GM12878 (cell line): ENCODE measurements at regions not wholly inside any gene's neighbourhood (a gene's known extent, or its start where the extent isn't known, plus 50 kb on each side); places are given as distances from the start of the nearest gene placed in this dataset.

ENCODE experiments used
- ATAC-seq: fragments of 200-7000 bp; cut with Tn5 transposase; 3 replicates; pipeline ENCODE4 v1.9.1; 2020; ENCODE audit warnings: mild to moderate bottlenecking, moderate library complexity
- BruUV-seq: library from RNA; stranded (reverse); fragments of 400-500 nt; replicated peaks from 2 replicates; lab custom pipeline; 2021; lab: Mats Ljungman, UMichigan
- CTCF ChIA-PET: fragments of 300-600 bp; sonication (Branson Sonifier 250); formaldehyde crosslinking; extraction: SDS; loops from one replicate; lab custom pipeline; 2021; ENCODE audit warnings: inconsistent platforms; lab: Yijun Ruan, JAX
- POLR2A ChIA-PET: fragments of 350-600 bp; formaldehyde crosslinking; extraction: SDS; loops from one replicate; lab custom pipeline; 2021; ENCODE audit warnings: inconsistent platforms; lab: Charles Lee
- RAD21 ChIA-PET: fragments of 300-600 bp; sonication (Branson Sonifier 250); formaldehyde crosslinking; loops from one replicate; lab custom pipeline; 2023; ENCODE audit warnings: antibody characterized with exemption; ENCODE audit not compliant: unreplicated experiment; lab: Charles Lee
- SMC1A ChIA-PET: fragments of 300-600 bp; sonication (Branson Sonifier 250); formaldehyde crosslinking; loops from one replicate; lab custom pipeline; 2023; ENCODE audit not compliant: unreplicated experiment, uncharacterized antibody; lab: Charles Lee
- DNase-seq: peaks from one replicate; pipeline ENCODE4 v3.0.0-alpha.2; 2011; ENCODE audit warnings: low read depth, low spot score
- FAIRE-seq: peaks from 3 replicates; lab custom pipeline; 2011; peaks lifted over from hg19 to GRCh38; lab: Jason Lieb, UNC
- H2AFZ ChIP-seq: 2 replicates; pipeline ENCODE4 v1.6.0; 2011; ENCODE audit warnings: low read depth, low read length, control low read depth; ENCODE audit not compliant: control insufficient read depth
- H3K27ac ChIP-seq: 2 replicates; pipeline ENCODE4 v1.5.1; 2011; ENCODE audit warnings: control low read depth; ENCODE audit not compliant: control insufficient read depth, insufficient read depth
- H3K27me3 ChIP-seq, 2 experiments: replicated peaks in 1 of 2; 2 replicates each; pipeline versions ENCODE4 v1.6.0 to v1.6.1; 2011; ENCODE audit warnings: low read length in 1 of 2; ENCODE audit not compliant: control insufficient read depth in 2 of 2, insufficient read depth in 2 of 2
- H3K36me3 ChIP-seq, 2 experiments: 2 replicates each; pipeline ENCODE4 v1.5.1; 2011; ENCODE audit warnings: low read length in 1 of 2; ENCODE audit not compliant: control insufficient read depth in 2 of 2, insufficient read depth in 2 of 2
- H3K4me1 ChIP-seq: 2 replicates; pipeline ENCODE4 v1.6.1; 2011; ENCODE audit warnings: mild to moderate bottlenecking, low read length, moderate library complexity, mixed read lengths; ENCODE audit not compliant: control insufficient read depth, insufficient read depth
- H3K4me2 ChIP-seq: 2 replicates; pipeline ENCODE4 v1.6.0; 2011; ENCODE audit warnings: control low read depth; ENCODE audit not compliant: control insufficient read depth, insufficient read depth
- H3K4me3 ChIP-seq: fragments of 200-600 bp; sonication (generic); 2 replicates; pipeline ENCODE4 v1.5.1; 2016
- H3K79me2 ChIP-seq: 2 replicates; pipeline ENCODE4 v1.6.0; 2011; ENCODE audit warnings: low read length; ENCODE audit not compliant: control insufficient read depth, insufficient read depth
- H3K9ac ChIP-seq: 2 replicates; pipeline ENCODE4 v1.8.0; 2011; ENCODE audit warnings: low read length, control low read depth, mixed read lengths; ENCODE audit not compliant: control insufficient read depth, insufficient read depth
- H3K9me3 ChIP-seq: replicated peaks from 3 replicates; pipeline ENCODE4 v1.5.1; 2011; ENCODE audit warnings: mild to moderate bottlenecking, low read length; ENCODE audit not compliant: control insufficient read depth, insufficient read depth
- H4K20me1 ChIP-seq: 2 replicates; pipeline ENCODE4 v1.6.0; 2011; ENCODE audit not compliant: control insufficient read depth, insufficient read depth
- BMI1 ChIP-seq: fragments of 450-650 bp; IDR thresholded peaks from 2 replicates; pipeline ENCODE4 v1.6.1; 2016; ENCODE audit warnings: mild to moderate bottlenecking, moderate library complexity, borderline replicate concordance
- CHD1 ChIP-seq: IDR thresholded peaks from 2 replicates; pipeline ENCODE4 v1.6.1; 2012; ENCODE audit warnings: low read depth, low read length, improper control_type of control experiment
- E4F1 ChIP-seq: fragments of 450-650 bp; IDR thresholded peaks from 2 replicates; pipeline ENCODE4 v1.6.1; 2018; ENCODE audit warnings: borderline replicate concordance, mild to moderate bottlenecking; ENCODE audit not compliant: partially characterized antibody
- ELK1 ChIP-seq: IDR thresholded peaks from 2 replicates; pipeline ENCODE4 v1.6.1; 2012; ENCODE audit warnings: low read depth, low read length, improper control_type of control experiment
- ESRRA ChIP-seq: IDR thresholded peaks from 2 replicates; pipeline ENCODE4 v1.6.1; 2012; ENCODE audit warnings: mild to moderate bottlenecking, low read length, improper control_type of control experiment
- FOS ChIP-seq: IDR thresholded peaks from 3 replicates; pipeline ENCODE4 v1.6.1; 2011; ENCODE audit warnings: borderline replicate concordance; ENCODE audit not compliant: insufficient read length; ENCODE audit errors: extremely low read depth
- GABPA ChIP-seq: IDR thresholded peaks from 2 replicates; pipeline ENCODE4 v1.6.1; 2014; ENCODE audit warnings: antibody characterized with exemption, low read depth, mild to moderate bottlenecking, inconsistent platforms
- MEF2B ChIP-seq: fragments of 450-650 bp; IDR thresholded peaks from 2 replicates; pipeline ENCODE4 v1.6.1; 2018; ENCODE audit warnings: mild to moderate bottlenecking, moderate library complexity; ENCODE audit not compliant: partially characterized antibody, poor library complexity, severe bottlenecking
- MTA2 ChIP-seq: fragments of 450-650 bp; IDR thresholded peaks from 2 replicates; pipeline ENCODE4 v1.6.1; 2016; ENCODE audit warnings: low read depth, mild to moderate bottlenecking, moderate library complexity
- NBN ChIP-seq: fragments of 450-650 bp; IDR thresholded peaks from 2 replicates; pipeline ENCODE4 v1.6.1; 2016
- NFIC ChIP-seq: IDR thresholded peaks from 2 replicates; pipeline ENCODE4 v1.6.1; 2012; ENCODE audit warnings: low read depth, mild to moderate bottlenecking, inconsistent platforms, low read length, moderate library complexity
- RFX5 ChIP-seq: IDR thresholded peaks from 2 replicates; pipeline ENCODE4 v1.6.1; 2011; ENCODE audit warnings: low read depth, low read length, improper control_type of control experiment
- SREBF1 ChIP-seq: IDR thresholded peaks from 2 replicates; pipeline ENCODE4 v1.6.1; 2012; ENCODE audit warnings: mild to moderate bottlenecking, low read length
- SREBF2 ChIP-seq: IDR thresholded peaks from 2 replicates; pipeline ENCODE4 v1.6.1; 2012; ENCODE audit warnings: mild to moderate bottlenecking, low read length
- ZBTB33 ChIP-seq: fragments of 450-650 bp; IDR thresholded peaks from 2 replicates; pipeline ENCODE4 v1.6.1; 2017; ENCODE audit warnings: mild to moderate bottlenecking
- WGBS: methylation state at CpG from one replicate; pipeline ENCODE4 v1.1.6; 2016; ENCODE audit warnings: low lambda C conversion rate; ENCODE audit not compliant: insufficient replicate concordance, insufficient coverage; ENCODE audit errors: missing lambda C conversion rate; 5-methylcytosine and 5-hydroxymethylcytosine counted together
- in situ Hi-C: fragments of 300-500 bp; cut with MboI; formaldehyde crosslinking; loops from 9 replicates; pipeline ENCODE4 v1.14.3; 2018; ENCODE audit warnings: mixed read lengths
- intact Hi-C: fragments of 100-400 bp; cut with micrococcal nuclease; formaldehyde crosslinking; loops from one replicate; pipeline ENCODE4 v1.14.2; 2022; ENCODE audit not compliant: unreplicated experiment
- TF ChIP-seq, protein P1 (sequence below): fragments of 450-650 bp; IDR thresholded peaks from 2 replicates; pipeline ENCODE4 v1.6.1; 2014; ENCODE audit warnings: mild to moderate bottlenecking
- TF ChIP-seq, protein P2 (sequence below): IDR thresholded peaks from 2 replicates; pipeline ENCODE4 v1.6.1; 2011; ENCODE audit warnings: low read depth, mild to moderate bottlenecking, low read length, moderate library complexity, borderline replicate concordance; ENCODE audit errors: extremely low read depth

DNA sequence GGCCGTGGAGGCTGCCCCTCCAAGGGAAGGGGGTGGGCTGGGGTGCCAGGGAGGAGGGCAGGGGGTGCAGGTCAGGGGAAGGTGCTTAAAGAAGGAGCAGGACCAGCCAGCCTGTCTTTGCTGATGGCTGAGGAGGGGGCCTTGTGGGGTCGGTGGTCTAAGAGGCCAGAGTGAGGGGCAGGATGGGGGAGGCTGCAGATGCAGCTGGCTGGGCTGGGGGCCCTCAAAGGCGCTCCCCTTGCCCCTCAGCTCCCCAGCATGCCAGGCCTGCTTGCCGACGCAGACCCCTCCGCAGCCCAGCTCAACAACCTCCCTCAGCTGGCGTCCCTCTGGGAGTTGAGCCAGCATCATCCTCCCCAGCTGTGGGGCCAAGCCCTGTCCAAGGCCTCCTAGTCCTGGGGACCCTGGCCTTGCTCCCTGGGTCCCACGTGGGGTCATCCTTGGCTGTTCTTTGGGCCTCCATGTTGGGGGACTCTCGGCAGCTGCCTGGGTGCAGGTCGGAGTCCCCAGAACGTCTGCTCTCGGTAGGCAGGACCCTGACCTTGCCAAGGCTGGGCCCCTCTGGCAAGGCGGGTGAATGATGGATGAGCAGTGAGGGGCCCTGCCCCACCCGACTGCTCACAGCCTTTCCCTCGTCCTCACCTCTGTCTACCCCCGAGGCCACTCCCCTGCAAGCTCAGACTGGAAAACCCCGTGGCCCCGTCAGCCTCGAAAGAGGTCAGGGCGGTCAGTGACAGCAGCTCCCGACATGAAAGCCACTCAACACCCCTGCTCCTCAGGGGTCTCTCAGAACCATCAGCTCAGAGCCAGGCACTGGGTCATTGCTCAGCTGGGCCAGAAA is 119.4 kb downstream of the FAM53A start:
- WGBS: 35% methylated on average over 19 of the region's 21 CpGs
- DNase-seq (no peak), FAIRE-seq (no peak), ATAC-seq (no peak)
- in situ Hi-C loops (no loop called here), intact Hi-C loops (no loop called here)
- ChIA-PET RAD21 (no interaction called here), CTCF (interaction anchor here (0.7 kb wide), 1 partner anchor 18 kb away, joined by 3 read pairs; no protein-coding TSS in a partner anchor), POLR2A (no interaction called here), SMC1A (no interaction called here)
- no peak overlapping the region for H3K9ac ChIP-seq
- H3K9me3 ChIP-seq: no peaks in the 10 kb centered on the region
- no peaks in the 10 kb centered on the region for H4K20me1 ChIP-seq
- BruUV-seq: no TSS peak
- H3K4me1 ChIP-seq: no peaks in the 10 kb centered on the region
- TF ChIP-seq MEF2B (no peak), ELK1 (no peak), RFX5 (no peak), SREBF2 (no peak), SREBF1 (no peak), GABPA (no peak), BMI1 (no peak), E4F1 (no peak), NFIC (no peak), FOS (no peak), NBN (no peak), ZBTB33 (no peak), MTA2 (no peak), CHD1 (no peak), ESRRA (no peak)
- TF ChIP-seq, protein P1, sequence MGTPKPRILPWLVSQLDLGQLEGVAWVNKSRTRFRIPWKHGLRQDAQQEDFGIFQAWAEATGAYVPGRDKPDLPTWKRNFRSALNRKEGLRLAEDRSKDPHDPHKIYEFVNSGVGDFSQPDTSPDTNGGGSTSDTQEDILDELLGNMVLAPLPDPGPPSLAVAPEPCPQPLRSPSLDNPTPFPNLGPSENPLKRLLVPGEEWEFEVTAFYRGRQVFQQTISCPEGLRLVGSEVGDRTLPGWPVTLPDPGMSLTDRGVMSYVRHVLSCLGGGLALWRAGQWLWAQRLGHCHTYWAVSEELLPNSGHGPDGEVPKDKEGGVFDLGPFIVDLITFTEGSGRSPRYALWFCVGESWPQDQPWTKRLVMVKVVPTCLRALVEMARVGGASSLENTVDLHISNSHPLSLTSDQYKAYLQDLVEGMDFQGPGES: no peak
- TF ChIP-seq, protein P2, sequence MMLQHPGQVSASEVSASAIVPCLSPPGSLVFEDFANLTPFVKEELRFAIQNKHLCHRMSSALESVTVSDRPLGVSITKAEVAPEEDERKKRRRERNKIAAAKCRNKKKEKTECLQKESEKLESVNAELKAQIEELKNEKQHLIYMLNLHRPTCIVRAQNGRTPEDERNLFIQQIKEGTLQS: no peak
- H3K4me2 ChIP-seq: no peak overlapping the region
- no peak overlapping the region for H3K27ac ChIP-seq
- no peak overlapping the region for H2AFZ ChIP-seq
- H3K79me2 ChIP-seq: no peaks in the 10 kb centered on the region
- H3K4me3 ChIP-seq: no peak overlapping the region
- H3K27me3 ChIP-seq: no peaks in the 10 kb centered on the region
- no peaks in the 10 kb centered on the region for H3K36me3 ChIP-seq
